Left lung (tissue), 4 donors: ENCODE measurements at regions not wholly inside any gene's neighbourhood (a gene's known extent, or its start where the extent isn't known, plus 50 kb on each side); places are given as distances from the start of the nearest gene placed in this dataset.

Experiments
- ATAC-seq: fragments of 200-7000 bp; cut with Tn5 transposase; one replicate; pipeline ENCODE4 v1.9.1; 2020; ENCODE audit warnings: moderate library complexity
- DNase-seq, 4 donors: peaks; one replicate each; pipeline ENCODE4 v3.0.0-alpha.2; 2013 to 2020
- H3K27ac ChIP-seq, 2 donors: fragments of 200-600 bp; sonication (generic) in 1 of 2; one replicate each; pipeline versions ENCODE4 v1.5.0 to v1.8.0; 2020 to 2021
- H3K27me3 ChIP-seq, 2 donors: fragments of 200-600 bp; sonication (generic) in 1 of 2; one replicate each; pipeline versions ENCODE4 v1.5.0 to v1.8.0; 2020 to 2021
- H3K36me3 ChIP-seq, 2 donors: fragments of 200-600 bp; sonication (generic) in 1 of 2; one replicate each; pipeline versions ENCODE4 v1.5.0 to v1.8.0; 2020 to 2021
- H3K4me1 ChIP-seq, 2 donors: fragments of 200-600 bp; one replicate each; pipeline ENCODE4 v1.8.0; 2021
- H3K4me3 ChIP-seq, 2 donors: fragments of 200-600 bp; sonication (generic) in 1 of 2; one replicate each; pipeline versions ENCODE4 v1.5.0 to v1.8.0; 2020 to 2021; ENCODE audit warnings: mild to moderate bottlenecking in 1 of 2
- H3K9me3 ChIP-seq, 2 donors: fragments of 200-600 bp; sonication (generic) in 1 of 2; one replicate each; pipeline versions ENCODE4 v1.5.0 to v1.8.0; 2020 to 2021
- intact Hi-C, 2 donors: fragments of 100-400 bp; cut with DNase I; formaldehyde crosslinking; loops; one replicate each; pipeline versions ENCODE4 v1.11.2 to v1.14.2; 2022
- TF ChIP-seq, protein P1 (sequence below), 2 donors: fragments of 200-600 bp; sonication (generic) in 1 of 2; IDR thresholded peaks; one replicate each; pipeline versions ENCODE4 v1.5.0 to v1.8.0; 2021; ENCODE audit warnings: antibody characterized with exemption in 2 of 2
- donor health status: DM: no; HTN: yes; CAD: no.
- donor health status: DM: no; HTN: no; CAD: no.

DNA sequence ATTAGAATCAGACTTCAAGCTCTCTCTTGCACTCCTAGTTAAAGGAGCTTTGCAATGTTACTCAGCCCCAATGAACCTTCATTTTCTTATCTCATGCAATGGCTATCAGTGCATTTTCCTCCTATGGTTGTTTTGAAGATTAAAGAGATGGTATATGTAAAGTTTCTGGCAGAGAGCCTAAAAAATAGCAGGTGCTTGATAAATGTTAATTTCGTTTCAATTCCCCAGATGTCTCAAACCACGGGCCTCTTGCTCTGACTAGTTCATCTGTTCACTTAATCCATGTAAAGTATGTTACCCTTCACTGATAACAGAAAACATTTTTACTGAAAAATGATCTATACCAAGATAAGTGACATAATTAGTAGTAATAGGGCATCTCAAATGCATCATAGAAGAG lies 735.4 kb upstream of the USP15 start:
- H3K27ac ChIP-seq = no peak overlapping the region
- DNase-seq (no peak), ATAC-seq (no peak)
- no peaks in the 10 kb centered on the region for H3K27me3 ChIP-seq
- intact Hi-C loops = no loop called here
- peaks cover 0 to 1% of the 10 kb centered on the region in 2 donors for H3K9me3 ChIP-seq
- H3K36me3 ChIP-seq = no peaks in the 10 kb centered on the region
- H3K4me3 ChIP-seq = no peak overlapping the region
- TF ChIP-seq, protein P1, sequence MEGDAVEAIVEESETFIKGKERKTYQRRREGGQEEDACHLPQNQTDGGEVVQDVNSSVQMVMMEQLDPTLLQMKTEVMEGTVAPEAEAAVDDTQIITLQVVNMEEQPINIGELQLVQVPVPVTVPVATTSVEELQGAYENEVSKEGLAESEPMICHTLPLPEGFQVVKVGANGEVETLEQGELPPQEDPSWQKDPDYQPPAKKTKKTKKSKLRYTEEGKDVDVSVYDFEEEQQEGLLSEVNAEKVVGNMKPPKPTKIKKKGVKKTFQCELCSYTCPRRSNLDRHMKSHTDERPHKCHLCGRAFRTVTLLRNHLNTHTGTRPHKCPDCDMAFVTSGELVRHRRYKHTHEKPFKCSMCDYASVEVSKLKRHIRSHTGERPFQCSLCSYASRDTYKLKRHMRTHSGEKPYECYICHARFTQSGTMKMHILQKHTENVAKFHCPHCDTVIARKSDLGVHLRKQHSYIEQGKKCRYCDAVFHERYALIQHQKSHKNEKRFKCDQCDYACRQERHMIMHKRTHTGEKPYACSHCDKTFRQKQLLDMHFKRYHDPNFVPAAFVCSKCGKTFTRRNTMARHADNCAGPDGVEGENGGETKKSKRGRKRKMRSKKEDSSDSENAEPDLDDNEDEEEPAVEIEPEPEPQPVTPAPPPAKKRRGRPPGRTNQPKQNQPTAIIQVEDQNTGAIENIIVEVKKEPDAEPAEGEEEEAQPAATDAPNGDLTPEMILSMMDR (IDR thresholded peaks at IDR 0.05) = no peak
- no peaks in the 10 kb centered on the region for H3K4me1 ChIP-seq

DNA sequence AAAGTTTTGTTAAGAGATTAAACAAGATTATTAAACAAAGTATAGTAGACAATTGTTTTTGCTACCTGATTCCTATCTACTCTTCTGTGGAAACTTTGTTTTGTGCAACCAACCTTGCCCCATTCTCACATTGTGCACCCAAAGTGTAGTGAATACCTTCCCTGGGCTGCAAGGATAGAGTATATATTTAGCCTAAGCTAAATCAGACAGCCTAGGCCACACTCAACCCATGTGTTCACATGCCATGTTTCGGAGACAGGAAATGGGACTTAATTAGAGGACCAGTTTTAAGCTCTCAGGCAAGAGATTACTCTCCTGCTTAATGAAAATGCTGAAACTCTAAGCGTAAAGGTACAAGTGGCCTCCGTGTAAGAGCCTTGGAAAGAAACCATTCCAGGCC lies 734.9 kb upstream of the USP15 start:
- H3K27ac ChIP-seq = no peak overlapping the region
- TF ChIP-seq, protein P1 (IDR thresholded peaks at IDR 0.05) = no peak
- H3K27me3 ChIP-seq = no peaks in the 10 kb centered on the region
- H3K36me3 ChIP-seq = no peaks in the 10 kb centered on the region
- H3K4me1 ChIP-seq = no peaks in the 10 kb centered on the region
- peaks cover 0 to 1% of the 10 kb centered on the region in 2 donors for H3K9me3 ChIP-seq
- ATAC-seq = no peak
- no peak for DNase-seq
- intact Hi-C loops = no loop called here
- no peak overlapping the region for H3K4me3 ChIP-seq

DNA sequence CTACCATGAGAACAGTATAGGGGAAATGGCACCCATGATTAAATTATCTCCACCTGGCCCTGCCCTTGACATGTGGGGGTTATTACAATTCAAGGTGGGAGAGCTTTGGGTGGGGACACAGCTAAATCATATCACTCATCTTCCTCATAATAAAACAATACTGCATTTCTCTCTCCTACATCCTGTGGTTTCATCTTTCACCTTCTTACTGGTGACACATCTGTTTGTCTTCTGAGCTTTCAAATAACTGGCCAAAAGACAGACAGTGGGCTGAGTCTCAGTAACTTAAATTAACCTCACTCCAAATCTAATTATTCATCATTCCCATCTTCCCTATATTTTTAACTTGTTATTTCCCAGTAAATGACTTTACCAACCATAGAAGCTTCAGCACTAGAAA lies 729.7 kb upstream of the USP15 start:
- H3K4me3 ChIP-seq = no peak overlapping the region
- H3K36me3 ChIP-seq = no peaks in the 10 kb centered on the region
- TF ChIP-seq, protein P1 (IDR thresholded peaks at IDR 0.05) = no peak
- H3K4me1 ChIP-seq = no peaks in the 10 kb centered on the region
- intact Hi-C loops = no loop called here
- DNase-seq (no peak), ATAC-seq (no peak)
- H3K9me3 ChIP-seq = peaks cover 0 to 1% of the 10 kb centered on the region in 2 donors
- no peak overlapping the region for H3K27ac ChIP-seq
- no peaks in the 10 kb centered on the region for H3K27me3 ChIP-seq

DNA sequence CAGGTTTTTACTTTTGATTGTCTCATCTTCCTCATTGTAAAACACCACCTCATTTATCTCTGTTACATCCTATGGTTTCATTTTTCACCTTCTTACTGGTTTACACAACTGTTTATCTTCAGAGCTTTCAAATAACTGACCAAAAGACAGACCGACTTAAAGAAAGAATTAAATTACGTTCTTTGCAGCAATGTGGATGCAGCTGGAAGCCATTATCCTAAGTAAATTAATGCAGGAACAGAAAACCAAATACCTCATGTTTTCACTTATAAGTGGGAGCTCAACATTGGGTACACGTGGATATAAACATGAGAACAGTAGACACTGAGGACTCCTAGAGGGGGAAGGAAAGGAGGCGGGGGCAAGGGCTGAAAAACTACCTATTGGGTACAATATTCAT lies 729.0 kb upstream of the USP15 start:
- ATAC-seq (no peak), DNase-seq (no peak)
- Histone ChIP-seq H3K9me3 (no peaks in the 10 kb centered on the region), H3K27ac (no peak overlapping the region), H3K4me3 (no peak overlapping the region), H3K36me3 (no peaks in the 10 kb centered on the region), H3K27me3 (no peaks in the 10 kb centered on the region), H3K4me1 (no peaks in the 10 kb centered on the region)
- intact Hi-C loops = no loop called here
- TF ChIP-seq, protein P1 (IDR thresholded peaks at IDR 0.05) = no peak

DNA sequence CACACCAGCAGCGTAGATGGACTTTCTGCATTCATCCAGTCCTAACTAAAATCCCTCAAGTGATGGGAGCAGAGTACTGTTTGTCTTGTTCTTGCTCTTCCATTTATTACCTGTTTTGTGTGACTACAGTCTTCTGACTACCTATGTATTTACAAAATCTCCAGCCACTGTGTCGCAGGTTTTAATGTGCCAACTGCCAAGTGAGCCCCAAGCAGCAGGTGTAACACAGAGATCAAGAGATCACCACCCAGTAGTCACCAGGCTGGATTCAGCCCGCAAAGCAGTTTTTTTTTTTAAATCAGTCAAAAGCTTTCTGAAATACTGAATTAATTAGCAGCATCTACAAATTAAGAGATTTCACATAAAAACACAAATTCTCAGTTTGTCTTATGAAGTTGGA lies 724.1 kb upstream of the USP15 start:
- Histone ChIP-seq H3K4me1 (no peaks in the 10 kb centered on the region), H3K36me3 (no peaks in the 10 kb centered on the region), H3K4me3 (no peak overlapping the region), H3K9me3 (no peaks in the 10 kb centered on the region), H3K27ac (no peak overlapping the region), H3K27me3 (no peaks in the 10 kb centered on the region)
- TF ChIP-seq, protein P1 (IDR thresholded peaks at IDR 0.05) = no peak
- intact Hi-C loops = no loop called here
- no peak for DNase-seq
- ATAC-seq = no peak
